ENCODE measurements at regions not wholly inside any gene's neighbourhood (a gene's known extent, or its start where the extent isn't known, plus 50 kb on each side); places are given as distances from the start of the nearest gene placed in this dataset.

GRCh38 chr4:143118663-143119062, 66.1 kb upstream of the USP38 start:
- peaks cover 0 to 3% of the 10 kb centered on the region in 2 experiments; a peak in 2 of 5 replicates for H3K9me3 Mint-ChIP-seq
- H3K56ac ChIP-seq (ENCODE audit: insufficient read length, low read depth, low read length): no peak overlapping the region
- no peak overlapping the region for H3K27ac ChIP-seq (ENCODE audit: insufficient read length, low read depth, low read length)
- no peak overlapping the region for H3T11ph ChIP-seq (ENCODE audit: low read length)
- no peaks in the 10 kb centered on the region; a peak in 1 of 7 replicates for H3K36me3 Mint-ChIP-seq (ENCODE audit: insufficient read depth in 1 of 3, low read depth in 3 of 3)
- no peak overlapping the region for H3K4me3 Mint-ChIP-seq
- H2BK12ac ChIP-seq (ENCODE audit: insufficient read length, low read depth, low read length): no peak overlapping the region
- H3K14ac ChIP-seq (ENCODE audit: insufficient read depth, low read length): no peak overlapping the region
- H3K4me2 ChIP-seq (ENCODE audit: insufficient read depth, insufficient read length, low read length): no peak overlapping the region
- H3K9ac ChIP-seq (ENCODE audit: extremely low read depth, insufficient read length, low read length): no peak overlapping the region
- no CpG with 5 or more reads among the region's 1 CpG for WGBS (ENCODE audit: extremely low coverage, insufficient read length, low lambda C conversion rate)
- no peak overlapping the region for H2BK120ac ChIP-seq (ENCODE audit: low read depth, low read length, poor library complexity, severe bottlenecking)
- no peak overlapping the region for H4K8ac ChIP-seq (replicated peaks; ENCODE audit: insufficient read length, low read depth, low read length)
- H3K4me1 Mint-ChIP-seq: no peaks in the 10 kb centered on the region
- no peak overlapping the region for H2AFZ ChIP-seq (ENCODE audit: low read length)
- no peak overlapping the region for H2BK15ac ChIP-seq (ENCODE audit: low read depth, low read length)
- no peak for TF ChIP-seq CTCF (conservative IDR thresholded peaks at IDR 0.05)
- no peaks in the 10 kb centered on the region for H3K79me2 ChIP-seq (ENCODE audit: insufficient read depth, low read length)
- H4K5ac ChIP-seq (ENCODE audit: insufficient read length, low read depth, low read length): no peak overlapping the region
- H4K91ac ChIP-seq (ENCODE audit: insufficient read length, low read depth, low read length): no peak overlapping the region
- no peak overlapping the region for H2BK20ac ChIP-seq (ENCODE audit: low read depth, low read length, poor library complexity, severe bottlenecking)
- peaks cover 1% of the 10 kb centered on the region; the same call in 1 of the 2 replicates for H3K27me3 Mint-ChIP-seq (ENCODE audit: low read depth)
- no peaks in the 10 kb centered on the region for H3K27me3 ChIP-seq (ENCODE audit: insufficient read depth, low read length)
- no peak overlapping the region for H3K23ac ChIP-seq (ENCODE audit: insufficient read length, low read depth, low read length)
- H2BK5ac ChIP-seq (ENCODE audit: insufficient read length, low read length): no peak overlapping the region
- H3K4ac ChIP-seq (ENCODE audit: low read depth, low read length): no peak overlapping the region
- H3K9me3 ChIP-seq (ENCODE audit: control insufficient read depth, low read depth, low read length): no peaks in the 10 kb centered on the region
- no peaks in the 10 kb centered on the region for H3K4me1 ChIP-seq (ENCODE audit: insufficient read depth, low read length)
- H3K27ac Mint-ChIP-seq: no peak overlapping the region
- no peak overlapping the region for H3K18ac ChIP-seq (ENCODE audit: insufficient read length, low read depth, low read length)
- no peak overlapping the region for H2AK5ac ChIP-seq (ENCODE audit: insufficient read length, low read length)
- no peak for DNase-seq
- no peaks in the 10 kb centered on the region for H3K23me2 ChIP-seq (ENCODE audit: insufficient read length, low read depth, low read length, poor library complexity, severe bottlenecking)
- H3K79me1 ChIP-seq (ENCODE audit: insufficient read depth, low read depth, low read length, poor library complexity, severe bottlenecking): no peaks in the 10 kb centered on the region
- H4K20me1 ChIP-seq (ENCODE audit: control insufficient read depth, insufficient read depth, insufficient read length): no peaks in the 10 kb centered on the region

All from H9 (cell line).